ENCODE measurements at regions not wholly inside any gene's neighbourhood (a gene's known extent, or its start where the extent isn't known, plus 50 kb on each side); places are given as distances from the start of the nearest gene placed in this dataset.

DNA sequence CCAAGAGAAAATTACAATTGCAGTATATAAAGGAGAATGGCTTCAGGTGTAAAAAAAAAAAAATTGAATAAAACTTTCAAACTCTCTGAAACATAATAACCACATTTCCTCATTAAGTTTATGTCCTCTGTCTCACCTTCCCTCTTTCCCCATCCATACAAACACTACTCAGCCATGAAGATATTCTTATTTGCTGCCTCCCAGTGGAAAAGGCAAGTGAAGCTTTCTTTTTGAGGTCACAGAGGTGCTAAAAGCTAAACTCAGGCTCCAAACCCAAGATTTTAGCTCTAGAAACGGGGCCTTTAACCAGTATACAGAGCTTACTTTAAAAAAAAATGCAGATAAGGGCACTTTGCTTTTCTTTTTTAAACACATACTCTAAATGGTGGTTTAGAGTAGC lies 1568.5 kb downstream of the FAM181B start:
- Histone ChIP-seq H3K79me2 (ENCODE audit: low read depth) (no peaks in the 10 kb centered on the region), H3K27me3 (no peaks in the 10 kb centered on the region), H3F3A (ENCODE audit: low read depth) (no peaks in the 10 kb centered on the region), H3K4me3 (no peak overlapping the region), H3K9me3 (ENCODE audit: low read depth) (no peaks in the 10 kb centered on the region), H2AFZ (replicated peaks) (no peak overlapping the region), H4K20me1 (ENCODE audit: low read depth) (no peaks in the 10 kb centered on the region), H3K4me1 (no peaks in the 10 kb centered on the region), H3K4me2 (no peak overlapping the region), H3K27ac (no peak overlapping the region), H3K36me3 (no peaks in the 10 kb centered on the region), H3K9ac (no peak overlapping the region)
- no peaks in the 10 kb centered on the region for H3K36me3 Mint-ChIP-seq
- no peaks in the 10 kb centered on the region for H3K4me1 Mint-ChIP-seq
- DNase-seq (ENCODE audit: low spot score): peak; percentile 41
- H3K27ac Mint-ChIP-seq: no peak overlapping the region
- no peaks in the 10 kb centered on the region for H3K27me3 Mint-ChIP-seq (ENCODE audit: insufficient read depth, low read depth)
- H3K4me3 Mint-ChIP-seq: no peak overlapping the region
- H3K9me3 Mint-ChIP-seq: no peaks in the 10 kb centered on the region
- TF ChIP-seq, protein P1, sequence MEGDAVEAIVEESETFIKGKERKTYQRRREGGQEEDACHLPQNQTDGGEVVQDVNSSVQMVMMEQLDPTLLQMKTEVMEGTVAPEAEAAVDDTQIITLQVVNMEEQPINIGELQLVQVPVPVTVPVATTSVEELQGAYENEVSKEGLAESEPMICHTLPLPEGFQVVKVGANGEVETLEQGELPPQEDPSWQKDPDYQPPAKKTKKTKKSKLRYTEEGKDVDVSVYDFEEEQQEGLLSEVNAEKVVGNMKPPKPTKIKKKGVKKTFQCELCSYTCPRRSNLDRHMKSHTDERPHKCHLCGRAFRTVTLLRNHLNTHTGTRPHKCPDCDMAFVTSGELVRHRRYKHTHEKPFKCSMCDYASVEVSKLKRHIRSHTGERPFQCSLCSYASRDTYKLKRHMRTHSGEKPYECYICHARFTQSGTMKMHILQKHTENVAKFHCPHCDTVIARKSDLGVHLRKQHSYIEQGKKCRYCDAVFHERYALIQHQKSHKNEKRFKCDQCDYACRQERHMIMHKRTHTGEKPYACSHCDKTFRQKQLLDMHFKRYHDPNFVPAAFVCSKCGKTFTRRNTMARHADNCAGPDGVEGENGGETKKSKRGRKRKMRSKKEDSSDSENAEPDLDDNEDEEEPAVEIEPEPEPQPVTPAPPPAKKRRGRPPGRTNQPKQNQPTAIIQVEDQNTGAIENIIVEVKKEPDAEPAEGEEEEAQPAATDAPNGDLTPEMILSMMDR (IDR thresholded peaks at IDR 0.05): peak; percentile 50
- TF ChIP-seq EZH2 (IDR thresholded peaks at IDR 0.05): no peak

DNA sequence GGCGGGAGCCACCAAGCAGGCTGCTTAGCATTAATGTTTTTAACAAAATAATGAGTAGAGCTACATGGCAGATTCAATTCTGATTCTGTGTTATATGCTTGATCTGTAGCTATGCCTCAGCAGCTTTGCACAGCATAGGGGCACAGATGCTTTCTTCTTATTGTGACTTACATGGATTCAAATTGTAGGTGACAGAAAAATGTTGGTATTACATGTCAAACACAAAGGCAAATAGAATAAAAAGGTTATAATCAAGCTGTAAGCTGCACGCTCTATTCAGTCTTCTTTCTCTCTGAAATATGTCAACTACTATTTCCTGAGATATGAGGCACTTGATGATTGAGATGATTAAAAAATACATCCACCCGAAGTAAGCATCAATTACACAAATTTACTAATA lies 1573.8 kb downstream of the FAM181B start:
- Histone ChIP-seq H3K4me3 (no peak overlapping the region), H3K79me2 (ENCODE audit: low read depth) (no peaks in the 10 kb centered on the region), H3K4me2 (no peak overlapping the region), H3K27me3 (no peaks in the 10 kb centered on the region), H3F3A (ENCODE audit: low read depth) (no peaks in the 10 kb centered on the region), H3K27ac (no peak overlapping the region), H2AFZ (replicated peaks) (no peak overlapping the region), H3K9me3 (ENCODE audit: low read depth) (no peaks in the 10 kb centered on the region), H3K4me1 (no peaks in the 10 kb centered on the region), H4K20me1 (ENCODE audit: low read depth) (no peaks in the 10 kb centered on the region), H3K36me3 (no peaks in the 10 kb centered on the region), H3K9ac (no peak overlapping the region)
- Mint-ChIP-seq H3K4me3 (no peak overlapping the region), H3K36me3 (no peaks in the 10 kb centered on the region), H3K4me1 (no peaks in the 10 kb centered on the region), H3K9me3 (no peaks in the 10 kb centered on the region), H3K27me3 (ENCODE audit: insufficient read depth, low read depth) (no peaks in the 10 kb centered on the region), H3K27ac (no peak overlapping the region)
- no peak for DNase-seq (ENCODE audit: low spot score)
- TF ChIP-seq, protein P1 (IDR thresholded peaks at IDR 0.05): no peak
- TF ChIP-seq EZH2phosphoT487 (IDR thresholded peaks at IDR 0.05) (no peak), EZH2 (IDR thresholded peaks at IDR 0.05) (no peak)

DNA sequence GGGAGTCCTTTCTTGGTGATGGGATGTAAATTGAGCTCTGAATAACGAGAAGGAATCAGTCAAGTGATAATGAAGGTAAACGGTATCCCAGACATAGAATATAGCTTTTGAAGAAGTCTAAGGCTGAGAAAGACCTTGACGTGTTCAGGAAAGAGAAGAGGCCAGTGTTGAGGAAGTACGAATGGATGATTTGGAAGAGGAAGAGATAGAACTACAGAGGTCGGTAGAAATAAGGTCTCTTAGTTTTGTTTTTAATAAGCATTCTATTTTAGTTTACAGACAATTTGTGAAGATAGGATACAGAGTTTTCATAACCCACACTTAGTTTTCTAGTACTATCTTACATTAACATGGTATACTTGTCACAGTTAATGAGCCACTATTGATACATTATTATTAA lies 1598.1 kb downstream of the FAM181B start:
- Histone ChIP-seq H3K4me3 (no peak overlapping the region), H2AFZ (replicated peaks) (no peak overlapping the region), H3K27ac (no peak overlapping the region), H3K79me2 (ENCODE audit: low read depth) (no peaks in the 10 kb centered on the region), H3K4me1 (no peaks in the 10 kb centered on the region), H3K4me2 (no peak overlapping the region), H3F3A (ENCODE audit: low read depth) (no peaks in the 10 kb centered on the region), H3K36me3 (no peaks in the 10 kb centered on the region), H4K20me1 (ENCODE audit: low read depth) (no peaks in the 10 kb centered on the region), H3K9ac (no peak overlapping the region), H3K27me3 (no peaks in the 10 kb centered on the region), H3K9me3 (ENCODE audit: low read depth) (no peaks in the 10 kb centered on the region)
- Mint-ChIP-seq H3K9me3 (no peaks in the 10 kb centered on the region), H3K36me3 (no peaks in the 10 kb centered on the region), H3K4me3 (no peak overlapping the region), H3K27me3 (ENCODE audit: insufficient read depth, low read depth) (no peaks in the 10 kb centered on the region), H3K4me1 (no peaks in the 10 kb centered on the region), H3K27ac (no peak overlapping the region)
- TF ChIP-seq EZH2 (IDR thresholded peaks at IDR 0.05) (no peak), EZH2phosphoT487 (IDR thresholded peaks at IDR 0.05) (no peak)
- TF ChIP-seq, protein P1 (IDR thresholded peaks at IDR 0.05): no peak
- DNase-seq (ENCODE audit: low spot score): no peak

DNA sequence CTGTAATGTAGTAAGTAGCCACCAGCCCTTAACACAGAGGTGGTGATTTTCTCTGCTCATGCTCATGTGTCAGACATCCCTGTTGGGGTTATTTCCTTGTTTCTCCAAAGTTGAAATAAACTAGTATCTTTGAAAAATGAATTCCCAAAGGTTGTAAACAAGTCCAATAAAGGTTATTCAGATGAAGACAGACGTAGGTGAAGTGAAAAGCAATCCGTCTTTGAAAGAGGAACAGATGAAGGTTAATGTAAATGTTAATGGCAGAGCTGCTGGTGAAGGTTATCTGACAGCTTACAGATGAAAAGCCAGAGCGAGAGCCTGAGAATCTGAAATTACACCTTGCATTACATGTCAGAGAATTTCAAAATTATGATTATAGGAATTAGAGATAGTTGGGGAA lies 1604.0 kb downstream of the FAM181B start:
- Histone ChIP-seq H3K9ac (no peak overlapping the region), H4K20me1 (ENCODE audit: low read depth) (no peaks in the 10 kb centered on the region), H3K36me3 (no peaks in the 10 kb centered on the region), H3K4me2 (no peak overlapping the region), H3F3A (ENCODE audit: low read depth) (no peaks in the 10 kb centered on the region), H3K79me2 (ENCODE audit: low read depth) (no peaks in the 10 kb centered on the region), H3K4me1 (no peaks in the 10 kb centered on the region), H3K27me3 (no peaks in the 10 kb centered on the region), H3K4me3 (no peak overlapping the region), H2AFZ (replicated peaks) (no peak overlapping the region), H3K27ac (no peak overlapping the region), H3K9me3 (ENCODE audit: low read depth) (no peaks in the 10 kb centered on the region)
- H3K4me3 Mint-ChIP-seq: no peak overlapping the region
- no peak for DNase-seq (ENCODE audit: low spot score)
- H3K4me1 Mint-ChIP-seq: no peaks in the 10 kb centered on the region
- TF ChIP-seq EZH2 (IDR thresholded peaks at IDR 0.05) (no peak), EZH2phosphoT487 (IDR thresholded peaks at IDR 0.05) (no peak)
- TF ChIP-seq, protein P1 (IDR thresholded peaks at IDR 0.05): no peak
- H3K27me3 Mint-ChIP-seq (ENCODE audit: insufficient read depth, low read depth): no peaks in the 10 kb centered on the region
- no peaks in the 10 kb centered on the region for H3K9me3 Mint-ChIP-seq
- H3K36me3 Mint-ChIP-seq: no peaks in the 10 kb centered on the region
- H3K27ac Mint-ChIP-seq: no peak overlapping the region

Measured in neural progenitor cell (in vitro differentiated cells).